ENCODE measurements at regions not wholly inside any gene's neighbourhood (a gene's known extent, or its start where the extent isn't known, plus 50 kb on each side); places are given as distances from the start of the nearest gene placed in this dataset.

DNA sequence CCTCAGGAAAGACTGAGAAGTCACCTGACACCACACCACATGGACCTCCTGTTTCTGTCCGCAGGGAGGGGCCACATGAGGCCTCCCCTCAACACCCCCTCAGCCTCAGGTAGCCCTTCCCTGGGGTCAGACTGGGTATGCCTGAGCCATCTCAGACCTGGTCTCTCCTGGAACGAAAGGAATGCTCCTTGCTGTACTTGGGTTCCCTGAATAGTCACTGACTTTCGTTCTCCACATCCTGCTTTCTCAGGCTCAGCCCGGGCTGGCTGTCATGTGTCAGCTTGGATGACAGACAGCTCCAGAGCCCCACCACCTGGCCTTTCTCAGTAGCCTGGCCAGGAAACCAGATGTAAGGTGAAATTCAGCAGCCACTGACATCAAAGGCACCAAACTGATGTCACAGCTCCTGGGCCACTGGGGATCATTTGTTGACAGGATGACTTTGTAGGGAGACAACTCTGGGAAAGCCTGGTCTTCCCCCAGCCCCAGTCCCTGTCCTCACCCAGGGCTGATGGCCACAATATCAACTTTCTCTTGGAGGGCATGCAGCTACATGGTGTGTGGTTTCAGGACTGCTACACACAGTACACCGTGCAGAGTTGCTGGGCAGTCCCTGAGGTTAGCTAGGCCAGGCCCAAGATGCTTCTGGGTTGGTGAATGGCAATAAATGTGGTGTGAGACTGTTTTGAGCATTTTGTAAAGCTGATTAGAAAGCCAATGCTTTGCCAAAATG is 141.4 kb upstream of the MRPS22 start:
- Histone ChIP-seq H3K27ac (replicated peaks) (no peak overlapping the region), H3K36me3 (no peaks in the 10 kb centered on the region), H3K4me1 (no peaks in the 10 kb centered on the region), H3K4me3 (no peak overlapping the region), H3K27me3 (ENCODE audit: low read depth) (no peaks in the 10 kb centered on the region), H3K9me3 (replicated peaks) (no peaks in the 10 kb centered on the region)
- TF ChIP-seq, protein P1, sequence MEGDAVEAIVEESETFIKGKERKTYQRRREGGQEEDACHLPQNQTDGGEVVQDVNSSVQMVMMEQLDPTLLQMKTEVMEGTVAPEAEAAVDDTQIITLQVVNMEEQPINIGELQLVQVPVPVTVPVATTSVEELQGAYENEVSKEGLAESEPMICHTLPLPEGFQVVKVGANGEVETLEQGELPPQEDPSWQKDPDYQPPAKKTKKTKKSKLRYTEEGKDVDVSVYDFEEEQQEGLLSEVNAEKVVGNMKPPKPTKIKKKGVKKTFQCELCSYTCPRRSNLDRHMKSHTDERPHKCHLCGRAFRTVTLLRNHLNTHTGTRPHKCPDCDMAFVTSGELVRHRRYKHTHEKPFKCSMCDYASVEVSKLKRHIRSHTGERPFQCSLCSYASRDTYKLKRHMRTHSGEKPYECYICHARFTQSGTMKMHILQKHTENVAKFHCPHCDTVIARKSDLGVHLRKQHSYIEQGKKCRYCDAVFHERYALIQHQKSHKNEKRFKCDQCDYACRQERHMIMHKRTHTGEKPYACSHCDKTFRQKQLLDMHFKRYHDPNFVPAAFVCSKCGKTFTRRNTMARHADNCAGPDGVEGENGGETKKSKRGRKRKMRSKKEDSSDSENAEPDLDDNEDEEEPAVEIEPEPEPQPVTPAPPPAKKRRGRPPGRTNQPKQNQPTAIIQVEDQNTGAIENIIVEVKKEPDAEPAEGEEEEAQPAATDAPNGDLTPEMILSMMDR (IDR thresholded peaks at IDR 0.05; ENCODE audit: borderline replicate concordance), result peak; percentile 14
- no peak for DNase-seq
- intact Hi-C loops (cut with micrococcal nuclease), result no loop called here

DNA sequence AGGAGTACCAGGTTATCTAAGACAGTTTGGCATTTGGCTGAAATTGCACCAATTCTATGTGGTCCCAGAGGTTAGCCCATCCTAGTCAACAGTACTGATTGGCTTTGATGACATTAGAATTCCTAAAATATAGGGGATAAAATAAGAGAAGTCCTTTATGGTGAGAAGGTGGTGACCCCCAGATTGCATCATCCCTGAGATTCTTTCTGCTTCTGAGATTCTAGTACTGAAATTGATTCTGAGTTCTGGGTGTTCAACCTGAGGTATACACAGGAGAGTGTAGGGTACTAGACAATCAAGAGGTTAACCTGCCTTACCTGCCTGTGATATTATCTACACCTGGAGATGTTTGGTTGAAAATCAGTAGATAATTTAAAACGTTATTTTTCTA is 140.9 kb upstream of the MRPS22 start:
- no peak overlapping the region for H3K27ac ChIP-seq (replicated peaks)
- H3K4me1 ChIP-seq, result no peaks in the 10 kb centered on the region
- H3K4me3 ChIP-seq, result no peak overlapping the region
- intact Hi-C loops (cut with micrococcal nuclease), result no loop called here
- H3K27me3 ChIP-seq (ENCODE audit: low read depth), result no peaks in the 10 kb centered on the region
- H3K9me3 ChIP-seq (replicated peaks), result no peaks in the 10 kb centered on the region
- no peak for DNase-seq
- H3K36me3 ChIP-seq, result no peaks in the 10 kb centered on the region
- TF ChIP-seq, protein P1 (IDR thresholded peaks at IDR 0.05; ENCODE audit: borderline replicate concordance), result no peak

DNA sequence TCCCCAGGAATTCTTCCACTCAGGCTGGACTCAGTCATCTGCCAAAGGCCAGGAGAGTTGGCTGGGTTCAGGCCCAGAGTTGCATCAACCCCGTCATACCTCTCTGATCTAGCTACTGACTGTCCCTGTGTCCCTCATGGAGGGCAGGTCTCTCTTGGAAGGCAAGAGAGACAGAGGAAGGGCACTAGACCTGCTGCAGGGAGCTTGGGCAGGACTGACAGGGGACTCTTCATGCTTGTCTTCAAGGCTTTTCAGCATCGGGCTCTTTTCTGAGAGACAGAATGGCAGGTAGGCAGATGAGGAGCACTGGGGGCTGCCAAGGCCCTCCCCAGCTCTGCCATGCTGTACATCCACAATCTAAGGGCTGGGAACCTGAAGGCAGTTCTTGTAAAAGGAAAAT is 140.1 kb upstream of the MRPS22 start:
- Histone ChIP-seq H3K27me3 (ENCODE audit: low read depth) (no peaks in the 10 kb centered on the region), H3K36me3 (no peaks in the 10 kb centered on the region), H3K4me3 (no peak overlapping the region), H3K27ac (replicated peaks) (no peak overlapping the region), H3K9me3 (replicated peaks) (no peaks in the 10 kb centered on the region), H3K4me1 (no peaks in the 10 kb centered on the region)
- DNase-seq, result no peak
- intact Hi-C loops (cut with micrococcal nuclease), result no loop called here
- TF ChIP-seq, protein P1 (IDR thresholded peaks at IDR 0.05; ENCODE audit: borderline replicate concordance), result no peak

DNA sequence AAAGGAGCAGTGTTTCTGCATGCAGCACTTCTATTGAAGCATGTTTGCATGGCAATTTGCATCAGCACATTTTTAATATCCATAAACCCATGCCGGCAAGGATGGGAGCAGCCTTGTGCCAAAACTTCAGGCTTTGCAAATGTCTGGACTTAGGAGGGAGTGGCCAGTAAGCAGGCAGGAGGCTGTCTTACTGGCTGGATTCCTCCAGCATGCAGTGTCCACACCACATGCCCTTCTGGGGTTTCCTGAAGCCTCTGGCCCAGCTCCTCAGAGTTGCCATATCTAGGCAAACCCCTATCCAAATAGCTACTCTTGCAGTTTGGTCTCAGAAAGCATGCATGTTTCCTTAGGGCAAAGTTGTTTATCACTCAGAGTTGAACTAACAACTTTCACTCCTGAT is 139.1 kb upstream of the MRPS22 start:
- no peaks in the 10 kb centered on the region for H3K36me3 ChIP-seq
- intact Hi-C loops (cut with micrococcal nuclease), result no loop called here
- no peak for DNase-seq
- H3K27ac ChIP-seq (replicated peaks), result no peak overlapping the region
- H3K4me1 ChIP-seq, result no peaks in the 10 kb centered on the region
- no peak overlapping the region for H3K4me3 ChIP-seq
- no peaks in the 10 kb centered on the region for H3K9me3 ChIP-seq (replicated peaks)
- no peaks in the 10 kb centered on the region for H3K27me3 ChIP-seq (ENCODE audit: low read depth)
- TF ChIP-seq, protein P1 (IDR thresholded peaks at IDR 0.05; ENCODE audit: borderline replicate concordance), result no peak

DNA sequence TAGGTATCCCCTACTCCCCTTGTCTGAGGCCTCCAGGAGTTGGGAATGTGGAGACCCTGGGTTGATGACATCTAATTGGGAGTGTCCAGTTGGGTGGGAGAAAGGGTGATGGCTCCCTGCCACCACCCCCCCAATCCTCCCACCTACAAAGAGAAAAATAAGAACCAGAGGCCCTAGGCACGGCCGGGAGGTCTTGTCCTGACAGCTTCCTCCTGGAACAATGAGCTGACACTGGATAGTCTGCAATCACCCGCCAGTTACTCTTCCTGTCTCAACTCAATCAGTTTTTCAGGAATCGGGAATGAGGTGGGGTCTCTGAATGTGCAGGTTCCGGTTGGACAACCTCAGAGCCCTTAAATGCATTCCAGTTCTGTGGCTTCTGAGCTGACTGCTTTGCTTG is 129.9 kb upstream of the MRPS22 start:
- Histone ChIP-seq H3K27ac (replicated peaks) (no peak overlapping the region), H3K4me3 (no peak overlapping the region), H3K4me1 (no peaks in the 10 kb centered on the region), H3K9me3 (replicated peaks) (peaks cover 10% of the 10 kb centered on the region), H3K36me3 (no peaks in the 10 kb centered on the region), H3K27me3 (ENCODE audit: low read depth) (no peaks in the 10 kb centered on the region)
- TF ChIP-seq, protein P1 (IDR thresholded peaks at IDR 0.05; ENCODE audit: borderline replicate concordance), result no peak
- DNase-seq, result no peak
- intact Hi-C loops (cut with micrococcal nuclease), result no loop called here
